Epithelial cell of proximal tubule (primary cell): ENCODE measurements at regions not wholly inside any gene's neighbourhood (a gene's known extent, or its start where the extent isn't known, plus 50 kb on each side); places are given as distances from the start of the nearest gene placed in this dataset.

Source experiments
- DNase-seq: peaks from one replicate; pipeline ENCODE4 v3.0.0-alpha.2; 2011; ENCODE audit warnings: low read depth
- H3K4me3 ChIP-seq: 2 replicates; pipeline ENCODE4 v1.5.1; 2011; ENCODE audit warnings: low read depth, mild to moderate bottlenecking, low read length
- TF ChIP-seq, protein P1 (sequence below): conservative IDR thresholded peaks from 2 replicates; pipeline ENCODE4 v1.5.1; 2012; ENCODE audit warnings: low read depth, mild to moderate bottlenecking, low read length

DNA sequence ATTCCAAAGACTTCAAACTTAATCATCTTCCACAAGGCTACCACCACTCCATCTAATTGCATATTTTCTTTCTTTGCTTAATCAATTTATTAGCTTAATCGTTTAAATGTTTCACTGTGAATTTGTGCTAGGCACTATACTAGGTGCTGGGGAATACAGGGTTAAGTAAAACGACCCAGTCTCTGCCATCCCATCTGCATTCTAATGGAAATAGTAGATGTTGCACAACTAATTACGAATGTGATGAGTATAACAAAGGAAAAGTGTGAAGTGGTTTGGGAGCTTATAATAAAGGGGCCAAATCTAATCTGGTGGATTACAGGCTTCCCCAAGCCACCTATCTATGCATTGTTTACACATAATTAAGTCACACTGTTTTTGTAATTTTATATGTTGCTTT, 147.1 kb downstream of the FAM181B start:
- H3K4me3 ChIP-seq: no peak overlapping the region
- no peak for DNase-seq
- TF ChIP-seq, protein P1, sequence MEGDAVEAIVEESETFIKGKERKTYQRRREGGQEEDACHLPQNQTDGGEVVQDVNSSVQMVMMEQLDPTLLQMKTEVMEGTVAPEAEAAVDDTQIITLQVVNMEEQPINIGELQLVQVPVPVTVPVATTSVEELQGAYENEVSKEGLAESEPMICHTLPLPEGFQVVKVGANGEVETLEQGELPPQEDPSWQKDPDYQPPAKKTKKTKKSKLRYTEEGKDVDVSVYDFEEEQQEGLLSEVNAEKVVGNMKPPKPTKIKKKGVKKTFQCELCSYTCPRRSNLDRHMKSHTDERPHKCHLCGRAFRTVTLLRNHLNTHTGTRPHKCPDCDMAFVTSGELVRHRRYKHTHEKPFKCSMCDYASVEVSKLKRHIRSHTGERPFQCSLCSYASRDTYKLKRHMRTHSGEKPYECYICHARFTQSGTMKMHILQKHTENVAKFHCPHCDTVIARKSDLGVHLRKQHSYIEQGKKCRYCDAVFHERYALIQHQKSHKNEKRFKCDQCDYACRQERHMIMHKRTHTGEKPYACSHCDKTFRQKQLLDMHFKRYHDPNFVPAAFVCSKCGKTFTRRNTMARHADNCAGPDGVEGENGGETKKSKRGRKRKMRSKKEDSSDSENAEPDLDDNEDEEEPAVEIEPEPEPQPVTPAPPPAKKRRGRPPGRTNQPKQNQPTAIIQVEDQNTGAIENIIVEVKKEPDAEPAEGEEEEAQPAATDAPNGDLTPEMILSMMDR: no peak

DNA sequence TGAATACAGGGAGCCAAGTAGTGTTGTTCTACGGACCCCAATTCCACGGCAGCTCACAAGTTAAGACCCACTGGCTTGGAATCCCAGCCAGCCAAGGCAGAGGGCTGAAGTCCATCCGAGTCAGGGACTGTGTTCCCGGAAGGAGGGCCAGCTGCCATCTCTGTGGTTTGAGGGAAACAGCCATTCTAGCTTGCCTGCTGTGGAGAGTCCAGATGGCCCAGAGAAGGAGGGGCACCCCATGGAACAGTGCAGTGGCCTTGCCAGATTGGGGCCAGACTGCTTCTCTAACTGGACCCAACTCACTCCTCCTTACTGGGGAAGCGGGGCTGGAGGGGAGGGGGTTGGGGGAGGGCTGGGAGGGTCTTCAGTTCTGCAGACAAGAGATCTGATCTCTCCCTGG, 156.4 kb downstream of the FAM181B start:
- TF ChIP-seq, protein P1: no peak
- no peak overlapping the region for H3K4me3 ChIP-seq
- no peak for DNase-seq

DNA sequence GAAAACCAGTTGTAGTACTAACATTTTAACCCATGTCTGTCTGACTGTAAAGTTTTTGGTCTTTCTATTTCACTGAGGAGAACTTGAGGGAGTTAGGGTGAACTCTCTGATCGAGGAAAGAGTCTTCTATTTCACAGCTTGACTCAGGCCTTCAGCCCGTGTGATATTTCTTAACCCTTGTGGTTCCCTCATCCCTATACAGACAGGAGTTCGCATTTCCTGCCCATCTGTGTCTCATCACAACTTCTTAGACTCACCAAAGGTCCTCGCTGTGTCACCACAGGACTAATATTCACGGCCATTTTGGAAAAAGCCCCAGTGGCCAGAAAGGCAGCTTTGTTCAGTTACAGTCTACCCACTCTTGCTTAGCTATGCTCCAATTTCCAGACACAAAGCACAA, 172.8 kb downstream of the FAM181B start:
- DNase-seq: no peak
- TF ChIP-seq, protein P1: no peak
- H3K4me3 ChIP-seq: no peak overlapping the region

DNA sequence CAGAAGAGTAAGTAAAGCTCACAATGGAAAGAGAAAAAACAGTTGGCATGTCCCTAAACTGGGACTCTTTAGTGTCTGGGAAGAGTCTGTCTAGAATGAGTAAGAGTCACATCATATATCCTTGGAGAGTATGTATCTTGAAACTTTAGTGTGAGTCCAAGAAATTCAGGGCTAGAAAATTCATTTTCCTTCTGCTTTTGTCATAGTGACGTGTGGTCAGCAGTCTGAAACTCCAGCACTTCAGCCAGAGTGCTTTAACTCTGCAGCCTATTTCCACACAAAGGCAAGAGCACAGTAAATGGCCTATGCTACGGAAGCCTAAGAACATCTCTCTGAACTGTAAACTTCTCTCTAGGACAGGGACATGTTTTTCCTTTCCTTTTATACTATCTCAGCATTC, 174.1 kb downstream of the FAM181B start:
- TF ChIP-seq, protein P1: no peak
- H3K4me3 ChIP-seq: no peak overlapping the region
- no peak for DNase-seq

DNA sequence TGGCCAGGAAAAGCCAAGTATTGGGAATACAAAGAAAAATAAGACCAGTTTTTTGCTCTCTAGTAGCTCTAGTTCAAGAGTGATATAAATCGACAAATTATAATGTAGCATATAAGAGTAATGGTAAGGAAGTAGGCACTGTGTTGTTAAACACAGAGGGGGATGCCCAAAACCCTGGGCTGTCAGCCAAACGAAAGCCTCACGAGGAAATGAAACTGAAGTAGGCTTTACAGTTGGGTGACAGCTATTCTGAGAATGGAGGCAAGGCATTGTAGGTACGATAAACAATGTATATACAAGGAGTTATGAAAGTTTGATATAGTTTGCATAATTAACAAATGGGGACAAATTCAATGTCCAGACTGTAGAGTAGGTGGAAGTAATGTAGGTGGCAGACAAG, 176.4 kb downstream of the FAM181B start:
- no peak for DNase-seq
- TF ChIP-seq, protein P1: no peak
- H3K4me3 ChIP-seq: no peak overlapping the region

DNA sequence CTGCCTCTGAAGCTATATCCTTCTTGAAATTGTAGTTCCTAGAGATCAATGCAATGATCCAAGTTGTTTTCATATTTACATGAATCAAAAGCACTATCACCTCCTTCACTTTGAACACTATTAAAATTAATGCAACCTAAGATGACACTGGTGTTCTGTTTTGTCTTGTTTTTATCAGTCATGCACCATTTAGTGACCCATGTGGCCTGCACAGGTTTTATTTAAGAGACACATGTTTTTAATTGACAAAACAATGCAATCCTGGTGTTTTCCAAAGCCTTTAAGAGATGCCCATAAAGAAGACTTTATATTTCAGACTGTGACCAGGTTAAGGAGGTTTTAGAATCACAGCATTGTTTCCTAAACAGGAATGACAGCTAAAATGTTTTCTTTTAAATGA, 177.5 kb downstream of the FAM181B start:
- no peak for DNase-seq
- H3K4me3 ChIP-seq: no peak overlapping the region
- TF ChIP-seq, protein P1: no peak

DNA sequence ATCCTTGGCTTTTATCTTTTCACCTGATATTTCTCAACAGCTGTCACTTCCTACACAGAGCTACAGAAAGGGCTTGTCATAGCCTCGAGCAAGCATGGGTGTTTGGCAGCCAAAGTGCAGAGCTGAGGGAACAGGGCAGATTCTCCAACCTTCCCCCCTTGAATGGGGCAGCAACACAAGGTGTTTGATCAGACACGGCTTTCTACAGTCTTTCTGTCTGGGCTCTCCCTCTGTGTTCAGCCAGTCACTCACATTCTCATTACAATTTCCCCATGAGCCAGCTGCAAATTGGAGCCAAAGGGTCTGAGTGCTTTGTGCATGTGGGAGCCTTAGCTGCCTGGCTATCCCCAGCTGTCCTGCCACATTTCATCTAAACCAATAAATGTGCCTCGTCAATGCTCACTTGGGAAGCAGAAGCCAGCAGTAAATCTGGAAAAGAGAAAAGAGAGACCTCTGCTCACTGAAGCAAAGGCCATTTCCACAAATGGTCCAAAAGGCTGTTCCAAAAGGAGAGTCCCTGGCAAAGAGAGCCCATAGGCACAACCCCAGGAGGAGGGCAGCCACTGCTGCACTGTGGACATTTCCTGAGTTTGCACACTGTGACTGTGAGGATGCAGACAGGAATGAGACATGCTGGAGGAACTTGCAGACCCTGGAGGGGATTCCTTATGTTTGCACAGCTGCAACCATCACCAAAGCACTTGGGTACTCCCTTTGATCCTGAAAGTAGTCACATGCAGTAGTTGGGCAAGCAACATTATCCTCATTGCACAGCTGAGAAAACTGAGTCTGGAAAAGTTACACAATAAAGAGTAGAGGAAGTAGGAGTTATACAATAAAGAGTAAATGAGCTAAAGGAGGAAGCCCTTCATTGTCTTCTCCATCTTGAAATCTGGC, 186.8 kb downstream of the FAM181B start:
- no peak overlapping the region for H3K4me3 ChIP-seq
- TF ChIP-seq, protein P1: no peak
- DNase-seq: no peak
